Mesendoderm (in vitro differentiated cells): ENCODE measurements at regions not wholly inside any gene's neighbourhood (a gene's known extent, or its start where the extent isn't known, plus 50 kb on each side); places are given as distances from the start of the nearest gene placed in this dataset.

ENCODE experiments used
- DNase-seq: peaks from one replicate; pipeline ENCODE4 v3.0.0; 2013
- H2AK5ac ChIP-seq: 2 replicates; pipeline ENCODE4 v1.6.1; 2013; ENCODE audit warnings: low read length, inconsistent platforms
- H2BK120ac ChIP-seq: 2 replicates; pipeline ENCODE4 v1.6.1; 2013; ENCODE audit warnings: low read depth, mild to moderate bottlenecking, low read length, moderate library complexity, mixed read lengths
- H2BK15ac ChIP-seq: replicated peaks from 2 replicates; pipeline ENCODE4 v1.6.1; 2013; ENCODE audit warnings: low read depth, mild to moderate bottlenecking, moderate library complexity
- H2BK5ac ChIP-seq: 2 replicates; pipeline ENCODE4 v1.6.1; 2013; ENCODE audit warnings: low read length, inconsistent platforms
- H3K18ac ChIP-seq: 2 replicates; pipeline ENCODE4 v1.6.1; 2013; ENCODE audit warnings: mild to moderate bottlenecking, low read length, mixed read lengths
- H3K23ac ChIP-seq: one replicate; pipeline ENCODE4 v1.6.1; 2013; ENCODE audit warnings: low read length
- H3K27ac ChIP-seq: 2 replicates; pipeline ENCODE4 v1.5.1; 2013; ENCODE audit warnings: low read depth, mild to moderate bottlenecking, inconsistent platforms, low read length, moderate library complexity
- H3K27me3 ChIP-seq: 2 replicates; pipeline ENCODE4 v1.6.1; 2013; ENCODE audit warnings: low read length, control low read depth, mild to moderate bottlenecking, inconsistent platforms; ENCODE audit not compliant: insufficient read depth, poor library complexity
- H3K36me3 ChIP-seq: 2 replicates; pipeline ENCODE4 v1.6.1; 2013; ENCODE audit warnings: low read length, inconsistent platforms; ENCODE audit not compliant: control insufficient read depth, insufficient read depth
- H3K4ac ChIP-seq: one replicate; pipeline ENCODE4 v1.6.1; 2013; ENCODE audit warnings: low read depth, mild to moderate bottlenecking, low read length, moderate library complexity
- H3K4me1 ChIP-seq: 2 replicates; pipeline ENCODE4 v1.6.1; 2013; ENCODE audit warnings: low read depth, low read length, inconsistent platforms; ENCODE audit not compliant: control insufficient read depth
- H3K4me2 ChIP-seq: 2 replicates; pipeline ENCODE4 v1.6.1; 2013; ENCODE audit warnings: low read length
- H3K4me3 ChIP-seq: 2 replicates; pipeline ENCODE4 v1.5.1; 2013; ENCODE audit warnings: mild to moderate bottlenecking, low read length
- H3K56ac ChIP-seq: one replicate; pipeline ENCODE4 v1.6.1; 2013; ENCODE audit warnings: low read length
- H3K79me1 ChIP-seq: 2 replicates; pipeline ENCODE4 v1.6.1; 2013; ENCODE audit warnings: low read length, inconsistent platforms
- H3K79me2 ChIP-seq: 2 replicates; pipeline ENCODE4 v1.6.1; 2013; ENCODE audit warnings: mild to moderate bottlenecking, low read length; ENCODE audit not compliant: control insufficient read depth, insufficient read depth
- H3K9ac ChIP-seq: 2 replicates; pipeline ENCODE4 v1.6.1; 2013; ENCODE audit warnings: low read length, inconsistent platforms
- H4K5ac ChIP-seq: one replicate; pipeline ENCODE4 v1.6.1; 2013; ENCODE audit warnings: low read length
- H4K8ac ChIP-seq: one replicate; pipeline ENCODE4 v1.6.1; 2013; ENCODE audit warnings: low read depth, mild to moderate bottlenecking, control low read depth, low read length, moderate library complexity
- WGBS: extraction: QIAGEN DNeasy Blood & Tissue Kit; methylation state at CpG from one replicate; pipeline ENCODE4 v1.1.7; 2013; ENCODE audit warnings: low lambda C conversion rate, missing lambda C conversion rate; ENCODE audit not compliant: insufficient coverage; ENCODE audit errors: extremely low coverage; 5-methylcytosine and 5-hydroxymethylcytosine counted together

DNA sequence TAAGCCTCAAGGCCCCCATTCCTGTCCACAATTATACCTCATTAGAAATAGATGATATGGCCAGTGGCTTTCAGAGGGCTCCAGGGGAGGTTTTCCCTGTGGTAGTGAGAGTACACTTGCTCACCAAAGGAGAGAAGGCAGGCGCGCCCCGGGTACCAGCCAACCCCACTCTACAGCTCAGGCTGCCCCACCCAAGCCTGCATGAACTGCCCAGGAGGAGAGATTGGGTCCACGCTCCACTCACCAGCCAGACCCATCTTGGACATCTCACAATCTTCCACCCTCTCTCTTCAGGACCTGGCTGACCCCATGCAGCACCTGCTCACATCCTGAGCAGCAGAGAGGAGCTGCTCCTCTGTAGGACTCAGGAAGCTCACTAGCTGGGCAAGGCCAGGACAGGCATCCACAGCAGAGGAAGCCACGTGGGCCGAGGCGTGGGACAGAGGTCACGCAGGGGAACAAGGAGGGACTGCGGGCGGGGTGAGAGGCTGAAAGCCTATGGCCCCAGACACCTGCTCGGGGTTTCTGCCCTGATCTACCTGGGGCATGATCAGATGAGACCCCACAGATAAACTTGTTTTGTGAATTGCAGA, 53.9 kb upstream of the GLI2 start:
- Histone ChIP-seq H3K79me2 (no peaks in the 10 kb centered on the region), H3K4me3 (no peak overlapping the region), H2BK15ac (no peak overlapping the region), H3K27me3 (no peaks in the 10 kb centered on the region), H2AK5ac (no peak overlapping the region), H3K56ac (no peak overlapping the region), H3K18ac (no peak overlapping the region), H3K23ac (no peak overlapping the region), H2BK5ac (no peak overlapping the region), H3K27ac (no peak overlapping the region), H3K9ac (no peak overlapping the region), H4K8ac (no peak overlapping the region), H4K5ac (no peak overlapping the region), H3K4ac (no peak overlapping the region), H3K36me3 (no peaks in the 10 kb centered on the region), H3K4me2 (no peak overlapping the region), H3K79me1 (no peaks in the 10 kb centered on the region), H3K4me1 (no peaks in the 10 kb centered on the region), H2BK120ac (no peak overlapping the region)
- no peak for DNase-seq
- WGBS = no CpG with 5 or more reads among the region's 11 CpGs

DNA sequence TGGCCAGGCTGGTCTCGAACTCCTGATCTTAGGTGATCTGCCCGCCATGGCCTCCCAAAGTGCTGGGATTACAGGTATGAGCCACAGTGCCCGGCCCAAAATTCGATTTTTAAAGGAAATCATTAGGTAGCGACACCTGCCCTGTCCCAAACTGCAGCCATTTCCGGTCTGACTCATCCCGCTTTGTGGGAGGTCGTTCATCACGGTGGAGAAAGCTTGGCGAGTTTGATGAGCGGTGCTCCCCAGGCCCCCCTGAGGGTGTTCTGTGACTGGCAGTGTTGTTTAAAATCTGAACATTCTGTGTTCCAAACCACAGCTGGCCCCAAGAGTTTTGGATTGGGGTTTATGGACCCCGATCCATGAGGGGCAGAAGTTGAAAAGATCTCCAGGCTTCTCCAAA, 53.0 kb upstream of the GLI2 start:
- DNase-seq = no peak
- Histone ChIP-seq H4K8ac (no peak overlapping the region), H3K4me1 (no peaks in the 10 kb centered on the region), H2BK120ac (no peak overlapping the region), H3K27ac (no peak overlapping the region), H3K79me1 (no peaks in the 10 kb centered on the region), H3K56ac (no peak overlapping the region), H3K4me3 (no peak overlapping the region), H2BK15ac (no peak overlapping the region), H3K4me2 (no peak overlapping the region), H3K9ac (no peak overlapping the region), H4K5ac (no peak overlapping the region), H3K4ac (no peak overlapping the region), H2AK5ac (no peak overlapping the region), H3K27me3 (no peaks in the 10 kb centered on the region), H2BK5ac (no peak overlapping the region), H3K36me3 (no peaks in the 10 kb centered on the region), H3K79me2 (no peaks in the 10 kb centered on the region), H3K18ac (no peak overlapping the region), H3K23ac (no peak overlapping the region)
- WGBS = no CpG with 5 or more reads among the region's 12 CpGs

DNA sequence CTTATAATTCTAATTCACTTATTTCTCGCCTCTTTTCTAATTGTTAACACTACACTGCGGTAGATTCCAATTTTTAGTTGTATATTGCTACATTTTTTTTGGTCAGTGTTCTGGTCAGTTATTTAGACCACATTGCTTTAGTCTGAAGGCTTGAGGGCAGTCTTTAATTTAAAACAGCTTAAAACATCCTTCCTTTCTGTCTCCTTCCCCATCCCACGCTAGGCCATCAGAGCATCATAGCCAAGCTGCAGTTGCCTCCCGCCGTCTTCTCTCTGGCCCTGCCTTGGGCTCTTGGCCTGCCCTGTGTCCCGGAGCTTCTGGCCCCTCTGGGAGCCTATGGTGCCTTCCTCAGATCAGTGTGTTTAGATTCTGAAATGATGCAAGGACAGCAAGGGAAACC, 52.6 kb upstream of the GLI2 start:
- no peak overlapping the region for H3K9ac ChIP-seq
- H2BK120ac ChIP-seq = no peak overlapping the region
- H3K4ac ChIP-seq = no peak overlapping the region
- no peak overlapping the region for H2BK15ac ChIP-seq
- no peak overlapping the region for H3K18ac ChIP-seq
- no peaks in the 10 kb centered on the region for H3K79me1 ChIP-seq
- H4K5ac ChIP-seq = no peak overlapping the region
- no peak overlapping the region for H4K8ac ChIP-seq
- H3K36me3 ChIP-seq = no peaks in the 10 kb centered on the region
- no peak overlapping the region for H3K4me2 ChIP-seq
- H3K23ac ChIP-seq = no peak overlapping the region
- 100% methylated on average over 2 of the region's 6 CpGs for WGBS
- no peaks in the 10 kb centered on the region for H3K79me2 ChIP-seq
- no peak overlapping the region for H2BK5ac ChIP-seq
- no peaks in the 10 kb centered on the region for H3K4me1 ChIP-seq
- H2AK5ac ChIP-seq = no peak overlapping the region
- H3K27ac ChIP-seq = no peak overlapping the region
- no peak for DNase-seq
- H3K56ac ChIP-seq = no peak overlapping the region
- H3K4me3 ChIP-seq = no peak overlapping the region
- no peaks in the 10 kb centered on the region for H3K27me3 ChIP-seq

DNA sequence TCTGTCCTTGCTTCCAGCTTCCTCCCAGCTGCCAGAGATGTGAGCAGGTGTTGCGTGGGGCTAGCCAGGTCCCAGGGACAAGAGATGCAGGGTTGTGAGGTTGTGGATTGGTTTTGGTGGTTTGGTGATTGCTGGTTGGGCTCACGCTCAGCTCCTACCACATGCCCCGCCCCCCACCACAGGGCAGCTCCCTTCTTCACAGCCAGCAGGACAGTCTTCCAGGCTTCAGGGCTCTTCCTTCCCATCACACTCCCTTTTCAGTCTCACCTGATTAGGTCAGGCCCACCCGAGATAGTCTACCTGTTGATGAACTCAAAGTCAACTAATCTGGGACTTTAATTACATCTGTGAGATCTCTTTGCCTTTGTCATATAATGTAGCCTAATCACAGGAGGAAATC, 52.0 kb upstream of the GLI2 start:
- H2BK5ac ChIP-seq = no peak overlapping the region
- H4K8ac ChIP-seq = no peak overlapping the region
- no peak overlapping the region for H3K4me2 ChIP-seq

DNA sequence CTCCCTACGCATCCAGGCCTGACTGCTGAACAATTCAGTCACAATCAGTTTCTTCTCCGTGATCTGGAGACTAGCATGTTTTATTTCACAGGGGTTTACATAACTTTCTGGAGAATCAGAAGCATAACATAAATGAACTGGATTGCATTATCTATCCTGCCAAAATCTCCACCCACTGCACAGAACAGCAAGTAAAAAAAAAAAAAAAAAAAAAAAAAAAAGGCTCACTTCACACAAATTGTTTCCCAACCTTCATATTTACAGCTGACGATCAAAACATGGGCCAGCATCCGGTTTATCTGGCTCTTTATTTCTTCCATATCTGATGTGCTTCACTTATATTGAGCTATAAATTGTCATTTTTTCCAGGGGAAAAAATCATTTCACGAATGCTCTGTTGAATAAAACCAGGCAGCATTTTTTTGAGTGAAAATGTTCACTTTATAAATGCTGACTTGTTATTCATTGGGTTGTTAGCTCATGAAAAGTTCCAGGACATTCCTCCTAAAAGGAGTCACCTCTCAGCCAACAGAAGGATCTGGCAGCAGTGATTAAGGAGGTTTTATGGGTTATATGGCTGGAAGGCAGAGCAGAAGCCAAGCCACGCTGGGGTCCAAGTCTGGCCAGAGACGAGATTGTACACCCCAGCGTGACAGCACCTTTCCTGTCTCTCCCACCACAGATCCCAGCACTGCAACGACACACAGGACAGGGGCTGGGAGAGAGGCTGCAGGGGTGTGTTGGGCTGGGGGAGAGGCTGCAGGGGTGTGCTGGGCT, 51.2 kb upstream of the GLI2 start:
- H3K79me1 ChIP-seq = no peaks in the 10 kb centered on the region
- no peaks in the 10 kb centered on the region for H3K36me3 ChIP-seq
- no peak overlapping the region for H2BK15ac ChIP-seq
- H3K79me2 ChIP-seq = no peaks in the 10 kb centered on the region
- H3K4ac ChIP-seq = no peak overlapping the region
- no peak overlapping the region for H2AK5ac ChIP-seq
- H2BK5ac ChIP-seq = no peak overlapping the region
- no peaks in the 10 kb centered on the region for H3K4me1 ChIP-seq
- no peak overlapping the region for H3K4me2 ChIP-seq
- no peak overlapping the region for H3K23ac ChIP-seq
- H4K8ac ChIP-seq = no peak overlapping the region
- no peak overlapping the region for H3K9ac ChIP-seq
- no peak overlapping the region for H3K27ac ChIP-seq
- no peak for DNase-seq
- no peaks in the 10 kb centered on the region for H3K27me3 ChIP-seq
- H4K5ac ChIP-seq = no peak overlapping the region
- H3K56ac ChIP-seq = no peak overlapping the region
- WGBS = no CpG with 5 or more reads among the region's 9 CpGs
- no peak overlapping the region for H3K4me3 ChIP-seq
- H3K18ac ChIP-seq = no peak overlapping the region
- no peak overlapping the region for H2BK120ac ChIP-seq

More for the DNA sequence above, 52.0 kb upstream of the GLI2 start:
- no peak overlapping the region for H3K9ac ChIP-seq
- no peaks in the 10 kb centered on the region for H3K79me1 ChIP-seq
- no peak overlapping the region for H3K4me3 ChIP-seq
- no peaks in the 10 kb centered on the region for H3K79me2 ChIP-seq
- no peak overlapping the region for H3K18ac ChIP-seq
- H3K36me3 ChIP-seq = no peaks in the 10 kb centered on the region
- no peak overlapping the region for H3K56ac ChIP-seq
- H4K5ac ChIP-seq = no peak overlapping the region
- no peak for DNase-seq
- no peak overlapping the region for H3K23ac ChIP-seq
- WGBS = no CpG with 5 or more reads among the region's 4 CpGs
- H3K4me1 ChIP-seq = no peaks in the 10 kb centered on the region
- H3K4ac ChIP-seq = no peak overlapping the region
- H3K27me3 ChIP-seq = no peaks in the 10 kb centered on the region
- no peak overlapping the region for H3K27ac ChIP-seq
- no peak overlapping the region for H2AK5ac ChIP-seq
- H2BK120ac ChIP-seq = no peak overlapping the region
- no peak overlapping the region for H2BK15ac ChIP-seq
